LNCaP clone FGC (cell line): ENCODE measurements at regions not wholly inside any gene's neighbourhood (a gene's known extent, or its start where the extent isn't known, plus 50 kb on each side); places are given as distances from the start of the nearest gene placed in this dataset.

ENCODE experiments used
- DNase-seq: peaks from one replicate; pipeline ENCODE4 v3.0.0-alpha.2; 2011; ENCODE audit warnings: low read depth
- H3K4me3 ChIP-seq: 2 replicates; pipeline ENCODE4 v1.5.1; 2011; ENCODE audit warnings: mild to moderate bottlenecking, low read depth, low read length, control low read depth
- TF ChIP-seq, protein P1 (sequence below): IDR thresholded peaks from 2 replicates; pipeline ENCODE4 v1.5.1; 2012; ENCODE audit warnings: mild to moderate bottlenecking; ENCODE audit not compliant: control insufficient read depth, insufficient read depth; ENCODE audit errors: extremely low read depth

DNA sequence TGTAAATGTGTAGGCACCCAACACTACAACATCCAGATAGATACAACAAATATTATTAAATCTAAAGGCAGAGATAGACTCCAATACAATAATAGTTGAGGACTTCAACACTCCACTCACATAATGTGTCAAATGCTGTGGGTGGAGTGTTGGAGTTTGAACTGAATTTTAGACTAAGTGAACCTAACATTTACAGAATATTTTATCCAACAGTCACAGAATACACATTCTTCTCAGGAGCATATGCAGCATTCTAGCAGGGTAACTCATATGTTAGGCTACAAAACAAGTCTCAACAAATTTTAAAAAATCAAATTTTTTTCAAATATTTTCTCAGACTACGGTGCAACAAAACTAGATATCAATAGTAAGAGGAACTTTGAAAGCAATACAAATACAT lies 648.7 kb upstream of the CDH18 start:
- TF ChIP-seq, protein P1, sequence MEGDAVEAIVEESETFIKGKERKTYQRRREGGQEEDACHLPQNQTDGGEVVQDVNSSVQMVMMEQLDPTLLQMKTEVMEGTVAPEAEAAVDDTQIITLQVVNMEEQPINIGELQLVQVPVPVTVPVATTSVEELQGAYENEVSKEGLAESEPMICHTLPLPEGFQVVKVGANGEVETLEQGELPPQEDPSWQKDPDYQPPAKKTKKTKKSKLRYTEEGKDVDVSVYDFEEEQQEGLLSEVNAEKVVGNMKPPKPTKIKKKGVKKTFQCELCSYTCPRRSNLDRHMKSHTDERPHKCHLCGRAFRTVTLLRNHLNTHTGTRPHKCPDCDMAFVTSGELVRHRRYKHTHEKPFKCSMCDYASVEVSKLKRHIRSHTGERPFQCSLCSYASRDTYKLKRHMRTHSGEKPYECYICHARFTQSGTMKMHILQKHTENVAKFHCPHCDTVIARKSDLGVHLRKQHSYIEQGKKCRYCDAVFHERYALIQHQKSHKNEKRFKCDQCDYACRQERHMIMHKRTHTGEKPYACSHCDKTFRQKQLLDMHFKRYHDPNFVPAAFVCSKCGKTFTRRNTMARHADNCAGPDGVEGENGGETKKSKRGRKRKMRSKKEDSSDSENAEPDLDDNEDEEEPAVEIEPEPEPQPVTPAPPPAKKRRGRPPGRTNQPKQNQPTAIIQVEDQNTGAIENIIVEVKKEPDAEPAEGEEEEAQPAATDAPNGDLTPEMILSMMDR: no peak
- no peak overlapping the region for H3K4me3 ChIP-seq
- no peak for DNase-seq

DNA sequence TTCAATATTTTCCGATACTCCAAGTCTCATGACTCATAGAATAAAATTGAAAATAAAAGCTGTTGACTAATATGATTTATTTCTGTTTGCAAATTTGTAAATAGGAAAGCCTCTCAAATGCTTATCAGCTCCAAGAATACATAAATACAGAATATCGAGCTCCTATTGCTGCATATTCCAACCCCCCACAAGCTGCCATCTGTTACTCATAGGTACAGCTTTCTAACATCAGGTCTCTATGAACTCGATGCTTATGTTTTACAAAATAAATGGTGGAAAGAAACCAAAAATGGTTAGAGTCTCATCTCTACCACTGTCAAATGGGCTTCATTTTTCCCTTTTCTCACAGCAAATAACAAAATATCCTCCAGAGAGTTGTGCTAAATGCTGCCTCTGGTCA lies 631.6 kb upstream of the CDH18 start:
- TF ChIP-seq, protein P1: no peak
- no peak for DNase-seq
- no peak overlapping the region for H3K4me3 ChIP-seq

DNA sequence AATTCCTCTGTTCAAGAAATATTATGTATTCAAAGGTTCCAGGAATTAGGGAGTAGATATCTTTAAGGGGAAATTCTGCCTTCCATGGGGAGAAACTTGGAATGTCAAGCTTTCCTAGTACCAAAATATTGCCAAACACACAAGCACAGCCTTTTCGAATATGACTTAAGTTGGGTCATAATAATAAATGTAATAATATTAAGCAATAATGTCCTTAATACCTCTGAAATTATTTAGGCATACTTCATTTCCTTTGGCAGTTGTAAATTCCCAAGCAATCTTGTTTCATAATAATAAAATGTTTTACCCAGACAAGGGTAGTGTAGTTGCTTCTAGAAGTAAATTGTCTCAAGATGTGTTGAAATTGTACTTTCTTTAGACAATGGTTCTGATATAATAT lies 630.3 kb upstream of the CDH18 start:
- TF ChIP-seq, protein P1: no peak
- H3K4me3 ChIP-seq: no peak overlapping the region
- no peak for DNase-seq

DNA sequence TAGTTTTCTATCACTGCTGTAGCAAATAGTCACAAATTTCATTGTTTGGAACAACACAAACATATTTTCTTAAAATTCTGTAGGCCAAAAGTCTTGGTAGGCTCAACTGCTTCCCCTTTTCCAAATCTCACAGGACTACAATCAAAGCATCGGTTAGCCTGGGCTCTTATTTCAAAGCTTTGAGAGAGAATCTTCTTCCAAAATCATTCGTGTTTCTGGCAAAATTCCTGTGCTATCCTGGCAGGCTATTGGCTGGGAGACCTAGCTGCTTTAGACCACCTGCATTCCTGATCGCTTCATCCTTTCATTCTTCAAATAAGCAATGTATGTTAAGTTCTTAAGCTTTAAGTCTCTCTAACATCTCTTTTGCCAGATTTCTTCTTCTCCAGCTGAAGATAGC lies 629.8 kb upstream of the CDH18 start:
- no peak for DNase-seq
- TF ChIP-seq, protein P1: no peak
- H3K4me3 ChIP-seq: no peak overlapping the region

DNA sequence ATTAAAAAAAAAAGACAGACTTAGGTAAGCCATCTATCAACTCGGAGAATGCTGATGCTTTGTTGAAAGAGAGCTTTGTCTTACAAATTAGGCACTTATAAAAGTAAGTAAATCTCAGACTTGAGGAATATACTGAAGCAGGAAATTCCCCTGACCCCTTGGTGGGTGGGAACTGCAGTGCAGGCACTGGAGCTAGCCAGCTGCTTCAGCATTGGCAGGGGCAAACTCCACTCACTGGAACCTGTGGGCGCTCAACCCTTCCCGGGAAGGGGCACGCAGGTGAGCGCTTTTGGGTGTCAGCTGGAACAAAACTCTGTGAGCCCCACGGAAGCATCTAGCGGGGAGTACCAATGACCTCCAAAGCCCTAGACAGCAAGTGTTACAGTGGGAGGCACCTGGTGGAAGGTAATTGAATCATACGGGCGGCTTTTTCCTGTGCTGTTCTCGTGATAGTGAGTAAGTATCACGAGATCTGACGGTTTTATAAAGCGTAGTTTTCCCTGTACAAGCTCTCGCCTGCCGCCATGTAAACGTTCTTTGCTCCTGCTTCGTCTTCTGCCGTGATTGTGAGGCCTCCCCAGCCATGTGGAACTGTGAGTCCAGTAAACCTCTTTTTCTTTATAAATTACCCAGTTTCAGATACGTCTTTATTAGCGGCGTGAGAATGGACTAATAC lies 628.0 kb upstream of the CDH18 start:
- TF ChIP-seq, protein P1: no peak
- no peak for DNase-seq
- no peak overlapping the region for H3K4me3 ChIP-seq

DNA sequence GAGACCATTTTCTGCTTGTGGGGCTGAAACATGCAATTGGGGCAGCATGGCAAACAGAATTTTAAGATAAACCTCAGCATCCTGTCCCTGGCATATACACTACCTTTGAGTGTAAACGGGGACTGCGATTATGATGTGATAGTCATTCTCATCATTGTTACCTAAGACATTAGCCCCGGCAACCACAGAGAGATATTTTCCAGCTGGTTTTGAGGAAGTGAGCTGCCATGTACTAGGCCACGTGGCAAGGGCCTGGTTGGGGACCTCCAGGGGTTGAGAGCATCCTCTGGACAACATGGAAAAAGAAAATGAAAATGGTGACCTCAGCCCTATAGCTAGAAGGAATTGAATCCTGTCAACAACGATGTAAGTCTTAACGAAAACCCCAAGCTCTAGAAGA lies 623.6 kb upstream of the CDH18 start:
- H3K4me3 ChIP-seq: no peak overlapping the region
- TF ChIP-seq, protein P1: no peak
- no peak for DNase-seq

DNA sequence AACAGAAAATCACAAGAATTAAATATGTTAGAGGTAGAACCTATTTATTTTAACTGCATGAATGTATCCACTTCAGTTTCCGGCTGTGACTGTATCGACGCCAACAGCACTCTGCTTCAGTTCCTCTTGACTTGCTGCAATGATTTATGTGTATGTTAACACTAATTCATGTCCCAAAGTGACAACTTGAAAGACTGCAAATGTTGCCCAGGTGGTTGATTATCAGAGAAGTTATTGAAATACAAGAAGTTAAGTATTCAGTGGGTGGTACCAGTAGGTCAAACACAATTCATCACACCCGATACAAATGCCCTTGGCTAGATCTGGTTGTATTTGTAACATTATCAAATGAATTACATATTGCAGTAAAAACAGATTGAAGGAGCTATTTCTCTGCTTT lies 622.7 kb upstream of the CDH18 start:
- TF ChIP-seq, protein P1: no peak
- no peak for DNase-seq
- H3K4me3 ChIP-seq: no peak overlapping the region
